ENCODE measurements at regions not wholly inside any gene's neighbourhood (a gene's known extent, or its start where the extent isn't known, plus 50 kb on each side); places are given as distances from the start of the nearest gene placed in this dataset.

- Histone ChIP-seq H3K9me3 (no peaks in the 10 kb centered on the region), H3K4me3 (no peak overlapping the region), H3K4me1 (ENCODE audit: low read depth) (no peaks in the 10 kb centered on the region), H3K36me3 (ENCODE audit: low read depth) (no peaks in the 10 kb centered on the region)
- ATAC-seq: no peak
- no peak for DNase-seq
- intact Hi-C loops (cut with DNase I, micrococcal nuclease): no loop called here
- no peak for TF ChIP-seq CTCF (IDR thresholded peaks at IDR 0.05)
These were observed 201.5 kb downstream of the SMAD2 start for GRCh38 chr18:47728921-47729320.

- intact Hi-C loops (cut with DNase I, micrococcal nuclease): no loop called here
- no peaks in the 10 kb centered on the region for H3K4me1 ChIP-seq (ENCODE audit: low read depth)
- H3K36me3 ChIP-seq (ENCODE audit: low read depth): no peaks in the 10 kb centered on the region
- ATAC-seq: no peak
- DNase-seq: no peak
- no peak for TF ChIP-seq CTCF (IDR thresholded peaks at IDR 0.05)
- H3K9me3 ChIP-seq: no peaks in the 10 kb centered on the region
- H3K4me3 ChIP-seq: no peak overlapping the region
These were observed 203.1 kb downstream of the SMAD2 start for GRCh38 chr18:47727409-47727808.

GRCh38 chr18:47726550-47726949, 203.9 kb downstream of the SMAD2 start:
- intact Hi-C loops (cut with DNase I, micrococcal nuclease): no loop called here
- DNase-seq: no peak
- Histone ChIP-seq H3K9me3 (no peaks in the 10 kb centered on the region), H3K4me1 (ENCODE audit: low read depth) (no peaks in the 10 kb centered on the region), H3K36me3 (ENCODE audit: low read depth) (no peaks in the 10 kb centered on the region), H3K4me3 (no peak overlapping the region)
- no peak for ATAC-seq
- TF ChIP-seq CTCF (IDR thresholded peaks at IDR 0.05): no peak

GRCh38 chr18:47725656-47726055, 204.8 kb downstream of the SMAD2 start:
- H3K9me3 ChIP-seq: no peaks in the 10 kb centered on the region
- intact Hi-C loops (cut with DNase I, micrococcal nuclease): no loop called here
- ATAC-seq (no peak), DNase-seq (no peak)
- TF ChIP-seq CTCF (IDR thresholded peaks at IDR 0.05): no peak
- H3K36me3 ChIP-seq (ENCODE audit: low read depth): no peaks in the 10 kb centered on the region
- H3K4me3 ChIP-seq: no peak overlapping the region
- no peaks in the 10 kb centered on the region for H3K4me1 ChIP-seq (ENCODE audit: low read depth)

GRCh38 chr18:47724186-47724975, 206.1 kb downstream of the SMAD2 start:
- H3K36me3 ChIP-seq (ENCODE audit: low read depth): no peaks in the 10 kb centered on the region
- no peak for DNase-seq
- no peaks in the 10 kb centered on the region for H3K9me3 ChIP-seq
- no peak overlapping the region for H3K4me3 ChIP-seq
- intact Hi-C loops (cut with DNase I, micrococcal nuclease): no loop called here
- TF ChIP-seq CTCF (IDR thresholded peaks at IDR 0.05): no peak
- H3K4me1 ChIP-seq (ENCODE audit: low read depth): no peaks in the 10 kb centered on the region
- ATAC-seq: no peak
